Panc1 (cell line): ENCODE measurements at regions not wholly inside any gene's neighbourhood (a gene's known extent, or its start where the extent isn't known, plus 50 kb on each side); places are given as distances from the start of the nearest gene placed in this dataset.

ENCODE experiments used
- ATAC-seq: fragments of 200-7000 bp; cut with Tn5 transposase; 2 replicates; pipeline ENCODE4 v1.9.1; 2020; ENCODE audit warnings: mild to moderate bottlenecking, moderate library complexity
- BruUV-seq: library from RNA; stranded (reverse); fragments of 400-500 nt; replicated peaks from 2 replicates; lab custom pipeline; 2021; lab: Mats Ljungman, UMichigan
- CTCF ChIA-PET: fragments of 300-600 bp; sonication (Branson Sonifier 250); formaldehyde crosslinking; loops from one replicate; lab custom pipeline; 2022; ENCODE audit warnings: antibody characterized with exemption; lab: Charles Lee
- POLR2A ChIA-PET: fragments of 300-600 bp; sonication (Branson Sonifier 250); formaldehyde crosslinking; loops from one replicate; lab custom pipeline; 2022; ENCODE audit warnings: antibody characterized with exemption; lab: Charles Lee
- DNase-seq: peaks from one replicate; pipeline ENCODE4 v3.0.0-alpha.2; 2010; ENCODE audit warnings: low read depth, low spot score
- H3K27ac ChIP-seq: 2 replicates; pipeline ENCODE4 v1.5.1; 2011; ENCODE audit warnings: mild to moderate bottlenecking, low read length, inconsistent platforms
- H3K27me3 ChIP-seq: fragments of 200-500 bp; sonication (Bioruptor generic); 2 replicates; pipeline ENCODE4 v1.6.0; 2014; ENCODE audit warnings: low read length, inconsistent platforms; ENCODE audit not compliant: control insufficient read depth, insufficient read depth
- H3K36me3 ChIP-seq: fragments of 200-500 bp; sonication (Bioruptor generic); 2 replicates; pipeline ENCODE4 v1.5.1; 2014; ENCODE audit warnings: inconsistent platforms, mild to moderate bottlenecking, low read length, moderate library complexity; ENCODE audit not compliant: control insufficient read depth, insufficient read depth
- H3K4me1 ChIP-seq: 2 replicates; pipeline ENCODE4 v1.5.1; 2011; ENCODE audit warnings: inconsistent platforms, mild to moderate bottlenecking, low read length, moderate library complexity; ENCODE audit not compliant: control insufficient read depth, insufficient read depth
- H3K4me3 ChIP-seq, 2 experiments: 2 replicates each; pipeline ENCODE4 v1.5.1; 2011 to 2012; ENCODE audit warnings: low read depth in 2 of 2, low read length in 2 of 2, mild to moderate bottlenecking in 2 of 2, inconsistent platforms in 1 of 2, moderate library complexity in 1 of 2
- H3K9me3 ChIP-seq: fragments of 200-500 bp; sonication (Bioruptor generic); 2 replicates; pipeline ENCODE4 v1.5.1; 2014; ENCODE audit warnings: low read depth, mild to moderate bottlenecking, inconsistent platforms, low read length, moderate library complexity; ENCODE audit not compliant: control insufficient read depth, insufficient read depth
- POLR2AphosphoS5 ChIP-seq: IDR thresholded peaks from 2 replicates; pipeline ENCODE4 v1.6.1; 2012; ENCODE audit warnings: mild to moderate bottlenecking, low read depth, low read length, moderate library complexity
- SIN3A ChIP-seq: IDR thresholded peaks from 2 replicates; pipeline ENCODE4 v1.6.1; 2012; ENCODE audit warnings: low read depth, mild to moderate bottlenecking, low read length, moderate library complexity, borderline replicate concordance; ENCODE audit not compliant: insufficient read depth
- TCF7L2 ChIP-seq: IDR thresholded peaks from 2 replicates; pipeline ENCODE4 v1.6.1; 2011; ENCODE audit warnings: mild to moderate bottlenecking, low read depth, low read length, inconsistent platforms
- in situ Hi-C: cut with HindIII; loops from 2 replicates; pipeline ENCODE4 v1.10.0; 2016; ENCODE audit warnings: low sequenced_read_pairs, low pct_unique_long_range_greater_than_20kb
- intact Hi-C: fragments of 100-400 bp; cut with micrococcal nuclease; formaldehyde crosslinking; loops from one replicate; pipeline ENCODE4 v1.10.0; 2022; ENCODE audit not compliant: unreplicated experiment
- TF ChIP-seq, protein P1 (sequence below), 2 experiments: IDR thresholded peaks; 2 replicates each; pipeline ENCODE4 v1.6.1; 2011 to 2012; ENCODE audit warnings: low read depth in 2 of 2, control low read depth in 1 of 2, low read length in 1 of 2, mild to moderate bottlenecking in 1 of 2, moderate library complexity in 1 of 2; ENCODE audit not compliant: insufficient read depth in 1 of 2
- TF ChIP-seq, protein P2 (sequence below): fragments of 450-650 bp; IDR thresholded peaks from 2 replicates; pipeline ENCODE4 v1.5.1; 2017; ENCODE audit warnings: mild to moderate bottlenecking

- intact Hi-C loops = no loop called here
- Histone ChIP-seq H3K27me3 (peaks cover 2% of the 10 kb centered on the region; the same call in 1 of the 2 replicates), H3K4me1 (no peaks in the 10 kb centered on the region), H3K27ac (no peak overlapping the region), H3K9me3 (no peaks in the 10 kb centered on the region), H3K36me3 (no peaks in the 10 kb centered on the region), H3K4me3 (no peak overlapping the region)
- in situ Hi-C loops = no loop called here
- no peak for TF ChIP-seq POLR2AphosphoS5
- TF ChIP-seq, protein P1, sequence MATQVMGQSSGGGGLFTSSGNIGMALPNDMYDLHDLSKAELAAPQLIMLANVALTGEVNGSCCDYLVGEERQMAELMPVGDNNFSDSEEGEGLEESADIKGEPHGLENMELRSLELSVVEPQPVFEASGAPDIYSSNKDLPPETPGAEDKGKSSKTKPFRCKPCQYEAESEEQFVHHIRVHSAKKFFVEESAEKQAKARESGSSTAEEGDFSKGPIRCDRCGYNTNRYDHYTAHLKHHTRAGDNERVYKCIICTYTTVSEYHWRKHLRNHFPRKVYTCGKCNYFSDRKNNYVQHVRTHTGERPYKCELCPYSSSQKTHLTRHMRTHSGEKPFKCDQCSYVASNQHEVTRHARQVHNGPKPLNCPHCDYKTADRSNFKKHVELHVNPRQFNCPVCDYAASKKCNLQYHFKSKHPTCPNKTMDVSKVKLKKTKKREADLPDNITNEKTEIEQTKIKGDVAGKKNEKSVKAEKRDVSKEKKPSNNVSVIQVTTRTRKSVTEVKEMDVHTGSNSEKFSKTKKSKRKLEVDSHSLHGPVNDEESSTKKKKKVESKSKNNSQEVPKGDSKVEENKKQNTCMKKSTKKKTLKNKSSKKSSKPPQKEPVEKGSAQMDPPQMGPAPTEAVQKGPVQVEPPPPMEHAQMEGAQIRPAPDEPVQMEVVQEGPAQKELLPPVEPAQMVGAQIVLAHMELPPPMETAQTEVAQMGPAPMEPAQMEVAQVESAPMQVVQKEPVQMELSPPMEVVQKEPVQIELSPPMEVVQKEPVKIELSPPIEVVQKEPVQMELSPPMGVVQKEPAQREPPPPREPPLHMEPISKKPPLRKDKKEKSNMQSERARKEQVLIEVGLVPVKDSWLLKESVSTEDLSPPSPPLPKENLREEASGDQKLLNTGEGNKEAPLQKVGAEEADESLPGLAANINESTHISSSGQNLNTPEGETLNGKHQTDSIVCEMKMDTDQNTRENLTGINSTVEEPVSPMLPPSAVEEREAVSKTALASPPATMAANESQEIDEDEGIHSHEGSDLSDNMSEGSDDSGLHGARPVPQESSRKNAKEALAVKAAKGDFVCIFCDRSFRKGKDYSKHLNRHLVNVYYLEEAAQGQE (IDR thresholded peaks at IDR 0.05; ENCODE audit: insufficient read depth in 1 of 2, low read depth in 2 of 2, low read length in 1 of 2) = no peak
- TF ChIP-seq, protein P2, sequence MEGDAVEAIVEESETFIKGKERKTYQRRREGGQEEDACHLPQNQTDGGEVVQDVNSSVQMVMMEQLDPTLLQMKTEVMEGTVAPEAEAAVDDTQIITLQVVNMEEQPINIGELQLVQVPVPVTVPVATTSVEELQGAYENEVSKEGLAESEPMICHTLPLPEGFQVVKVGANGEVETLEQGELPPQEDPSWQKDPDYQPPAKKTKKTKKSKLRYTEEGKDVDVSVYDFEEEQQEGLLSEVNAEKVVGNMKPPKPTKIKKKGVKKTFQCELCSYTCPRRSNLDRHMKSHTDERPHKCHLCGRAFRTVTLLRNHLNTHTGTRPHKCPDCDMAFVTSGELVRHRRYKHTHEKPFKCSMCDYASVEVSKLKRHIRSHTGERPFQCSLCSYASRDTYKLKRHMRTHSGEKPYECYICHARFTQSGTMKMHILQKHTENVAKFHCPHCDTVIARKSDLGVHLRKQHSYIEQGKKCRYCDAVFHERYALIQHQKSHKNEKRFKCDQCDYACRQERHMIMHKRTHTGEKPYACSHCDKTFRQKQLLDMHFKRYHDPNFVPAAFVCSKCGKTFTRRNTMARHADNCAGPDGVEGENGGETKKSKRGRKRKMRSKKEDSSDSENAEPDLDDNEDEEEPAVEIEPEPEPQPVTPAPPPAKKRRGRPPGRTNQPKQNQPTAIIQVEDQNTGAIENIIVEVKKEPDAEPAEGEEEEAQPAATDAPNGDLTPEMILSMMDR = no peak
- no peak for TF ChIP-seq SIN3A
- TF ChIP-seq TCF7L2 = no peak
- ChIA-PET CTCF (no interaction called here), POLR2A (no interaction called here)
- no peak for DNase-seq
- no TSS peak for BruUV-seq
- ATAC-seq = no peak
These were observed 238.3 kb downstream of the MYCN start for GRCh38 chr2:16178551-16179130.

DNA sequence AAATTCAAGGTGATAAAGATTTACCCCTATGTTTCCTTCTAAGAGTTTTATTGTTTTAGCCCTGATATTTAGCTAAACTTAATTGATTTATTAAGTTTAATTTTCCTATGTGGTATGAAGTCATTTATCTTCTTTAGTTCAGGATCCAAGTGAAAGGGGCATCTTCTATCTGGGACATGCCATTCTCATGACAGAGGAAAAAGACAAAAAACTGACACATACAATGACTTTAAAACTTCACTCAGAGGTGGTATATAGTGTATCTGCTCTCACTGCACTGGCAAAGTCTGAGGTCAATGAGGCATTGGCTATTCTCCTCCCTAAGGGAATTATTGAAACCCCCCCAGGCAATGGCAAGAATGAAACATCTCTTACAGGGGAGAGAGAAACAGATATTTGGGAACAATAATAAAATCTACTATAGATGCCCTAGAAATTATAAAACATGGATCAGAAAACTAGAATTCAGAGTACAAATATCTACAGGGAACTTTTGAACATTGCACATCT, 237.4 kb downstream of the MYCN start:
- CTCF ChIA-PET = interaction anchor here (0.6 kb wide), 1 partner anchor 238 kb away, joined by 4 read pairs; no protein-coding TSS in a partner anchor
- intact Hi-C loops (no loop called here), in situ Hi-C loops (no loop called here)
- Histone ChIP-seq H3K27me3 (peaks cover 2% of the 10 kb centered on the region; the same call in 1 of the 2 replicates), H3K36me3 (no peaks in the 10 kb centered on the region), H3K4me1 (no peaks in the 10 kb centered on the region), H3K9me3 (no peaks in the 10 kb centered on the region), H3K4me3 (no peak overlapping the region), H3K27ac (no peak overlapping the region)
- POLR2A ChIA-PET = no interaction called here
- ATAC-seq = no peak
- no peak for TF ChIP-seq SIN3A
- BruUV-seq = no TSS peak
- DNase-seq = no peak

DNA sequence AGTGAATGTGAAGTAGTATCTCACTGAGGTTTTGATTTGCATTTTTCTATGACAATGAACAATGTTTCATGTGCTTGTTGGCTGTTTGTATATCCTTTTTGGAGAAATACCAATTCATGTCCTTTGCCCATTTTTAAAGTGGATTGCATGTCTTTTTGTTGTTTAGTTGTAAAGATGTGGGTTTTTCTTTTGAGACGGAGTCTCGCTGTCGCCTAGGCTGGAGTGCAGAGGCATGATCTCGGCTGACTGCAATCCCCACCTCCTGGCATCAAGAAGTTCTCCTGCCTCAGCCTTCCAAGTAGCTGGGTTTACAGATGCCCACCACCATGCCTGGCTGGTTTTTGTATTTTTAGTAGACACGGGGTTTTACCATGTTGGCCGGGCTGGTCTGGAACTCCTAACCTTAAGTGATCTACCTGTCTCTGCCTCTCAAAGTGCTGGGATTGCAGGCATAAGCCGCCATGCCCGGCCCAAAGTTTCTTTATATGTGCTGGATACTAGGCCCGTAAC, 236.7 kb downstream of the MYCN start:
- Histone ChIP-seq H3K9me3 (no peaks in the 10 kb centered on the region), H3K27ac (no peak overlapping the region), H3K36me3 (no peaks in the 10 kb centered on the region), H3K27me3 (peaks cover 2% of the 10 kb centered on the region; the same call in 1 of the 2 replicates), H3K4me3 (no peak overlapping the region), H3K4me1 (no peaks in the 10 kb centered on the region)
- BruUV-seq = no TSS peak
- ChIA-PET POLR2A (no interaction called here), CTCF (no interaction called here)
- intact Hi-C loops = no loop called here
- in situ Hi-C loops = no loop called here
- DNase-seq (no peak), ATAC-seq (no peak)
- TF ChIP-seq SIN3A (no peak), POLR2AphosphoS5 (no peak), TCF7L2 (no peak)
- TF ChIP-seq, protein P1 (IDR thresholded peaks at IDR 0.05; ENCODE audit: insufficient read depth in 1 of 2, low read depth in 2 of 2, low read length in 1 of 2) = no peak
- TF ChIP-seq, protein P2 = no peak
